ENCODE measurements at regions not wholly inside any gene's neighbourhood (a gene's known extent, or its start where the extent isn't known, plus 50 kb on each side); places are given as distances from the start of the nearest gene placed in this dataset.

GRCh38 chr6:138586638-138587037, 87.3 kb upstream of the NHSL1 start:
- 95% methylated on average over 5 of the region's 5 CpGs for WGBS

GRCh38 chr6:138588805-138589434, 89.6 kb upstream of the NHSL1 start:
- Histone ChIP-seq H3K4me3 (no peak overlapping the region), H3K4me1 (replicated peaks) (no peaks in the 10 kb centered on the region), H3K27ac (no peak overlapping the region), H3K27me3 (replicated peaks; ENCODE audit: insufficient read depth) (no peaks in the 10 kb centered on the region), H3K9me3 (no peaks in the 10 kb centered on the region), H3K36me3 (no peaks in the 10 kb centered on the region)
- DNase-seq (ENCODE audit: low spot score) = peak; percentile 52
- TF ChIP-seq POLR2A (IDR thresholded peaks at IDR 0.05) (no peak), POLR2AphosphoS5 (IDR thresholded peaks at IDR 0.05) (peak; percentile 13)
- TF ChIP-seq, protein P1, sequence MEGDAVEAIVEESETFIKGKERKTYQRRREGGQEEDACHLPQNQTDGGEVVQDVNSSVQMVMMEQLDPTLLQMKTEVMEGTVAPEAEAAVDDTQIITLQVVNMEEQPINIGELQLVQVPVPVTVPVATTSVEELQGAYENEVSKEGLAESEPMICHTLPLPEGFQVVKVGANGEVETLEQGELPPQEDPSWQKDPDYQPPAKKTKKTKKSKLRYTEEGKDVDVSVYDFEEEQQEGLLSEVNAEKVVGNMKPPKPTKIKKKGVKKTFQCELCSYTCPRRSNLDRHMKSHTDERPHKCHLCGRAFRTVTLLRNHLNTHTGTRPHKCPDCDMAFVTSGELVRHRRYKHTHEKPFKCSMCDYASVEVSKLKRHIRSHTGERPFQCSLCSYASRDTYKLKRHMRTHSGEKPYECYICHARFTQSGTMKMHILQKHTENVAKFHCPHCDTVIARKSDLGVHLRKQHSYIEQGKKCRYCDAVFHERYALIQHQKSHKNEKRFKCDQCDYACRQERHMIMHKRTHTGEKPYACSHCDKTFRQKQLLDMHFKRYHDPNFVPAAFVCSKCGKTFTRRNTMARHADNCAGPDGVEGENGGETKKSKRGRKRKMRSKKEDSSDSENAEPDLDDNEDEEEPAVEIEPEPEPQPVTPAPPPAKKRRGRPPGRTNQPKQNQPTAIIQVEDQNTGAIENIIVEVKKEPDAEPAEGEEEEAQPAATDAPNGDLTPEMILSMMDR (IDR thresholded peaks at IDR 0.05) = peak; percentile 78 to 90 (median 86)
- intact Hi-C loops (cut with DNase I) = loop anchor here (2.0 to 10.0 kb wide), 3 partner anchors 164 to 472 kb away; no protein-coding TSS in a partner anchor
- WGBS = 45% methylated on average over 13 of the region's 13 CpGs

More at GRCh38 chr6:138586638-138587037, 87.3 kb upstream of the NHSL1 start:
- Histone ChIP-seq H3K36me3 (no peaks in the 10 kb centered on the region), H3K4me1 (replicated peaks) (no peaks in the 10 kb centered on the region), H3K4me3 (no peak overlapping the region), H3K27ac (no peak overlapping the region), H3K9me3 (no peaks in the 10 kb centered on the region), H3K27me3 (replicated peaks; ENCODE audit: insufficient read depth) (no peaks in the 10 kb centered on the region)
- intact Hi-C loops (cut with DNase I) = loop anchor here (5.0 to 10.0 kb wide), 2 partner anchors 162 to 469 kb away; no protein-coding TSS in a partner anchor
- TF ChIP-seq POLR2AphosphoS5 (IDR thresholded peaks at IDR 0.05) = no peak
- no peak for TF ChIP-seq POLR2A (IDR thresholded peaks at IDR 0.05)
- TF ChIP-seq, protein P1 (IDR thresholded peaks at IDR 0.05) = no peak
- DNase-seq (ENCODE audit: low spot score) = no peak

GRCh38 chr6:138590796-138591709, 91.8 kb upstream of the NHSL1 start:
- H3K4me3 ChIP-seq = no peak overlapping the region
- intact Hi-C loops (cut with DNase I) = no loop called here
- H3K27me3 ChIP-seq (replicated peaks; ENCODE audit: insufficient read depth) = no peaks in the 10 kb centered on the region
- H3K9me3 ChIP-seq = no peaks in the 10 kb centered on the region
- TF ChIP-seq, protein P1 (IDR thresholded peaks at IDR 0.05) = peak; percentile 37 to 70 (median 64)
- no peak for TF ChIP-seq POLR2A (IDR thresholded peaks at IDR 0.05)
- WGBS = 24% methylated on average over 3 of the region's 3 CpGs
- H3K27ac ChIP-seq = no peak overlapping the region
- no peaks in the 10 kb centered on the region for H3K4me1 ChIP-seq (replicated peaks)
- no peaks in the 10 kb centered on the region for H3K36me3 ChIP-seq
- peak; percentile 46 for DNase-seq (ENCODE audit: low spot score)

DNA sequence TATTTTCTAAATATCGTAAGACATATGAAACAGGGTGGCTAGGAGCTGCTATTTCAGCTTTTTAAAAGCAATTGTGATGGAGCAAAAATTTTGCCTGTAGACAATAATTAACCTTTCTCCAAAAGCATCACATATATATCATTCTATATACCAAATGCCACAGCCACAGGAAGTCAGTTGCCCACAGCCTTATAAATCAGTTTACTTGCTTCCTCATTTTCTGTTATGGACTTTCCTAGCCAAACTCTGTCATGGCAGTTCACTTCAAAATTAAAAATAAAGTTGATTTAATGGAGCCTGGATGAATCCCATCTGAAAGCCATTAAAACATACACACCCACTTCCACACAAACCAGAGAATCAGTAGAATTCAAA, 93.4 kb upstream of the NHSL1 start:
- H3K27ac ChIP-seq = no peak overlapping the region
- no peak for DNase-seq (ENCODE audit: low spot score)
- H3K4me3 ChIP-seq = no peak overlapping the region
- TF ChIP-seq, protein P1 (IDR thresholded peaks at IDR 0.05) = no peak
- TF ChIP-seq POLR2AphosphoS5 (IDR thresholded peaks at IDR 0.05) (no peak), POLR2A (IDR thresholded peaks at IDR 0.05) (no peak)
- H3K27me3 ChIP-seq (replicated peaks; ENCODE audit: insufficient read depth) = no peaks in the 10 kb centered on the region
- intact Hi-C loops (cut with DNase I) = no loop called here
- H3K36me3 ChIP-seq = no peaks in the 10 kb centered on the region
- H3K9me3 ChIP-seq = no peaks in the 10 kb centered on the region
- H3K4me1 ChIP-seq (replicated peaks) = no peaks in the 10 kb centered on the region
- 84% methylated on average over 1 of the region's 1 CpG for WGBS
